ENCODE measurements at regions not wholly inside any gene's neighbourhood (a gene's known extent, or its start where the extent isn't known, plus 50 kb on each side); places are given as distances from the start of the nearest gene placed in this dataset.

- TF ChIP-seq, protein P1, sequence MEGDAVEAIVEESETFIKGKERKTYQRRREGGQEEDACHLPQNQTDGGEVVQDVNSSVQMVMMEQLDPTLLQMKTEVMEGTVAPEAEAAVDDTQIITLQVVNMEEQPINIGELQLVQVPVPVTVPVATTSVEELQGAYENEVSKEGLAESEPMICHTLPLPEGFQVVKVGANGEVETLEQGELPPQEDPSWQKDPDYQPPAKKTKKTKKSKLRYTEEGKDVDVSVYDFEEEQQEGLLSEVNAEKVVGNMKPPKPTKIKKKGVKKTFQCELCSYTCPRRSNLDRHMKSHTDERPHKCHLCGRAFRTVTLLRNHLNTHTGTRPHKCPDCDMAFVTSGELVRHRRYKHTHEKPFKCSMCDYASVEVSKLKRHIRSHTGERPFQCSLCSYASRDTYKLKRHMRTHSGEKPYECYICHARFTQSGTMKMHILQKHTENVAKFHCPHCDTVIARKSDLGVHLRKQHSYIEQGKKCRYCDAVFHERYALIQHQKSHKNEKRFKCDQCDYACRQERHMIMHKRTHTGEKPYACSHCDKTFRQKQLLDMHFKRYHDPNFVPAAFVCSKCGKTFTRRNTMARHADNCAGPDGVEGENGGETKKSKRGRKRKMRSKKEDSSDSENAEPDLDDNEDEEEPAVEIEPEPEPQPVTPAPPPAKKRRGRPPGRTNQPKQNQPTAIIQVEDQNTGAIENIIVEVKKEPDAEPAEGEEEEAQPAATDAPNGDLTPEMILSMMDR (IDR thresholded peaks at IDR 0.05), result no peak
- no peak for TF ChIP-seq POLR2A (IDR thresholded peaks at IDR 0.05)
Observed at GRCh38 chr5:2901511-2901910, 150.0 kb upstream of the IRX2 start.

Data from body of pancreas (tissue), 4 donors.